ENCODE measurements at regions not wholly inside any gene's neighbourhood (a gene's known extent, or its start where the extent isn't known, plus 50 kb on each side); places are given as distances from the start of the nearest gene placed in this dataset.

DNA sequence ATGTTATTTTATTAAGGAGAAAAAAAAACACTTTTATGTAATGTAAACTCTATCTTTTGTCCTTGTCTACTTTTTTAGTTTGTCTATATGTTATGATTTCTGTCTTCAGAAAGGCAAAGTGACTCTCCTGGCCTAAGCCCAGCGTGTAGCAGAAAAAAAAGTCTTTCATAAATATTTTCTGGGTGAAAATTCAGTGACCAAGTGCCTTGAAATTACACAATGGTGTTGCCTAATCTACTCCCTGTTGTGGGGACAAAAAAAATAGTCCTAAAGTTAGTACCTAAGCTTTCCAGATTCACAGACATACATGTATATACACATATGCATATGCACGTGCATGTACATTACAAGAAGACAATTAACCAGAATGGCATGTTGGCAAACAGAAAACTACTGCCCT, 1257.8 kb upstream of the SORCS1 start:
- TF ChIP-seq TAF1 (IDR thresholded peaks at IDR 0.05; ENCODE audit: low read depth) (no peak), EP300 (IDR thresholded peaks at IDR 0.05; ENCODE audit: borderline replicate concordance) (no peak), NFIC (IDR thresholded peaks at IDR 0.05) (no peak), TCF12 (IDR thresholded peaks at IDR 0.05; ENCODE audit: low read depth) (no peak), RAD21 (IDR thresholded peaks at IDR 0.05; ENCODE audit: low read depth) (no peak), EGR1 (IDR thresholded peaks at IDR 0.05) (no peak), TEAD4 (IDR thresholded peaks at IDR 0.05) (no peak), YY1 (IDR thresholded peaks at IDR 0.05; ENCODE audit: low read depth) (no peak), ZBTB7A (IDR thresholded peaks at IDR 0.05; ENCODE audit: low read depth) (no peak), FOXM1 (IDR thresholded peaks at IDR 0.05; ENCODE audit: borderline replicate concordance, low read depth) (no peak), CEBPB (IDR thresholded peaks at IDR 0.05) (no peak), CREB1 (IDR thresholded peaks at IDR 0.05; ENCODE audit: low read depth) (no peak)
- TF ChIP-seq, protein P1, sequence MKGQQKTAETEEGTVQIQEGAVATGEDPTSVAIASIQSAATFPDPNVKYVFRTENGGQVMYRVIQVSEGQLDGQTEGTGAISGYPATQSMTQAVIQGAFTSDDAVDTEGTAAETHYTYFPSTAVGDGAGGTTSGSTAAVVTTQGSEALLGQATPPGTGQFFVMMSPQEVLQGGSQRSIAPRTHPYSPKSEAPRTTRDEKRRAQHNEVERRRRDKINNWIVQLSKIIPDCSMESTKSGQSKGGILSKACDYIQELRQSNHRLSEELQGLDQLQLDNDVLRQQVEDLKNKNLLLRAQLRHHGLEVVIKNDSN (IDR thresholded peaks at IDR 0.05), result no peak
- TF ChIP-seq, protein P2, sequence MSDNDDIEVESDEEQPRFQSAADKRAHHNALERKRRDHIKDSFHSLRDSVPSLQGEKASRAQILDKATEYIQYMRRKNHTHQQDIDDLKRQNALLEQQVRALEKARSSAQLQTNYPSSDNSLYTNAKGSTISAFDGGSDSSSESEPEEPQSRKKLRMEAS (IDR thresholded peaks at IDR 0.05), result no peak
- TF ChIP-seq, protein P3, sequence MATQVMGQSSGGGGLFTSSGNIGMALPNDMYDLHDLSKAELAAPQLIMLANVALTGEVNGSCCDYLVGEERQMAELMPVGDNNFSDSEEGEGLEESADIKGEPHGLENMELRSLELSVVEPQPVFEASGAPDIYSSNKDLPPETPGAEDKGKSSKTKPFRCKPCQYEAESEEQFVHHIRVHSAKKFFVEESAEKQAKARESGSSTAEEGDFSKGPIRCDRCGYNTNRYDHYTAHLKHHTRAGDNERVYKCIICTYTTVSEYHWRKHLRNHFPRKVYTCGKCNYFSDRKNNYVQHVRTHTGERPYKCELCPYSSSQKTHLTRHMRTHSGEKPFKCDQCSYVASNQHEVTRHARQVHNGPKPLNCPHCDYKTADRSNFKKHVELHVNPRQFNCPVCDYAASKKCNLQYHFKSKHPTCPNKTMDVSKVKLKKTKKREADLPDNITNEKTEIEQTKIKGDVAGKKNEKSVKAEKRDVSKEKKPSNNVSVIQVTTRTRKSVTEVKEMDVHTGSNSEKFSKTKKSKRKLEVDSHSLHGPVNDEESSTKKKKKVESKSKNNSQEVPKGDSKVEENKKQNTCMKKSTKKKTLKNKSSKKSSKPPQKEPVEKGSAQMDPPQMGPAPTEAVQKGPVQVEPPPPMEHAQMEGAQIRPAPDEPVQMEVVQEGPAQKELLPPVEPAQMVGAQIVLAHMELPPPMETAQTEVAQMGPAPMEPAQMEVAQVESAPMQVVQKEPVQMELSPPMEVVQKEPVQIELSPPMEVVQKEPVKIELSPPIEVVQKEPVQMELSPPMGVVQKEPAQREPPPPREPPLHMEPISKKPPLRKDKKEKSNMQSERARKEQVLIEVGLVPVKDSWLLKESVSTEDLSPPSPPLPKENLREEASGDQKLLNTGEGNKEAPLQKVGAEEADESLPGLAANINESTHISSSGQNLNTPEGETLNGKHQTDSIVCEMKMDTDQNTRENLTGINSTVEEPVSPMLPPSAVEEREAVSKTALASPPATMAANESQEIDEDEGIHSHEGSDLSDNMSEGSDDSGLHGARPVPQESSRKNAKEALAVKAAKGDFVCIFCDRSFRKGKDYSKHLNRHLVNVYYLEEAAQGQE (IDR thresholded peaks at IDR 0.05; ENCODE audit: low read depth), result no peak

DNA sequence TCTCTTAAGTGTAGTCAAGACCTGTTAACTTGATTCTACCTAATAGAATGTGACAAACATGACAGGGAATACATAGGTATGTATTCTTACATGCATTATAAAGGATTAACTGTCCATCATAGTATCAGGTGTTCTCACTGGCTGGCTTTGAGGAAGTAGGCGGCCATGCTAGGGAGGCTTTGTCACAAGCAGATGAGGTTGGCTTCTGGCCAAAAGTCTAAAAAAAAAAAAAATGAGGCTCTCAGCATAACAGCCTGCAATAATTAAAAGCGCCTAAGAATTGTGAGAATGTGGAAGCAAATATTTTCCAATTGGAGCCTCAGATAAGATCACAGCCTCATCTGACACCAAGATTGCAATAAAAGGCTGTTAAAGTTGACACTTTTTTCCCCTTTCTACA, 1256.8 kb upstream of the SORCS1 start:
- TF ChIP-seq CREB1 (IDR thresholded peaks at IDR 0.05; ENCODE audit: low read depth) (no peak), ZBTB7A (IDR thresholded peaks at IDR 0.05; ENCODE audit: low read depth) (no peak), EGR1 (IDR thresholded peaks at IDR 0.05) (no peak), EP300 (IDR thresholded peaks at IDR 0.05; ENCODE audit: borderline replicate concordance) (no peak), YY1 (IDR thresholded peaks at IDR 0.05; ENCODE audit: low read depth) (no peak), FOXM1 (IDR thresholded peaks at IDR 0.05; ENCODE audit: borderline replicate concordance, low read depth) (no peak), RAD21 (IDR thresholded peaks at IDR 0.05; ENCODE audit: low read depth) (no peak), NFIC (IDR thresholded peaks at IDR 0.05) (no peak)
- TF ChIP-seq, protein P2 (IDR thresholded peaks at IDR 0.05), result no peak

DNA sequence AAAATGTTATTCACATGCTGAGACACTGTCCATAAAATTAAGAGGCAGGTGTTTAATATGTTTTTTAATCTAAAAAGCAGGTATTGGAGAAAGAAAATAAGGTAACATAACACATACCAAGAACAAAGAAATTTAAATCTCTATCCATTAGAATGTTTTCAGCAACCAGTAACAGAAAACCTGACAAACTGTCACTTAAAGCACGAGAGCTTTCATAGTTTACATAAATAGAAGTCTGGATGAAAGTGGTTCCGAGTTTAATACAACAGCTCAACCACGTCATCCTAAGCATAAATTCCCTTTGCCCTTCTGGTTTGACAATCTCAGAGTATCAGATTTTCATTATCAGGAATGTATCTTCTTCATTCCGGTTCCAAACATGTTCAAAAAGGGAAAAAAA, 1249.4 kb upstream of the SORCS1 start:
- TF ChIP-seq RAD21 (IDR thresholded peaks at IDR 0.05; ENCODE audit: low read depth) (no peak), EGR1 (IDR thresholded peaks at IDR 0.05) (no peak), YY1 (IDR thresholded peaks at IDR 0.05; ENCODE audit: low read depth) (no peak), EP300 (IDR thresholded peaks at IDR 0.05; ENCODE audit: borderline replicate concordance) (no peak), CEBPB (IDR thresholded peaks at IDR 0.05) (no peak), FOXM1 (IDR thresholded peaks at IDR 0.05; ENCODE audit: borderline replicate concordance, low read depth) (no peak), ZBTB7A (IDR thresholded peaks at IDR 0.05; ENCODE audit: low read depth) (no peak), NFIC (IDR thresholded peaks at IDR 0.05) (no peak), TEAD4 (IDR thresholded peaks at IDR 0.05) (no peak), CREB1 (IDR thresholded peaks at IDR 0.05; ENCODE audit: low read depth) (no peak)
- TF ChIP-seq, protein P1 (IDR thresholded peaks at IDR 0.05), result no peak
- TF ChIP-seq, protein P2 (IDR thresholded peaks at IDR 0.05), result no peak

DNA sequence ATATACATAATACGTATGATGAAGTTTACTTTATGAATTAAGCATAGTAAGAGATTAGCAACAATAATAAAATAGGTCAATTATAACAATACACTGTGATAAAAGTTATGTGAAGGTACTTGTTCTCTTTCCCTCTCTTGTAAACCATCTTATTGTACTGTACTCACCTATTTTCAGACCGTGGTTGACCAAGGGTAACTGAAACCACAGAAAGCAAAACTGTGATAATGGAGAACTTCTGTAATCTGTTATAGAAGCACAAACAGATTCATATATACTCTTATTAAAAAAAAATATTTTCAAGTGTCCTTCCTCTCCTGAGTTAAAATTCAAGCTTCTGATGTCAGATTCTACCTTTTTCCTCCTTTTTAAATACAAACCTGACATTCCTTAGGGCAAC, 1247.8 kb upstream of the SORCS1 start:
- TF ChIP-seq YY1 (IDR thresholded peaks at IDR 0.05; ENCODE audit: low read depth) (no peak), CEBPB (IDR thresholded peaks at IDR 0.05) (no peak), NFIC (IDR thresholded peaks at IDR 0.05) (no peak), EGR1 (IDR thresholded peaks at IDR 0.05) (no peak), EP300 (IDR thresholded peaks at IDR 0.05; ENCODE audit: borderline replicate concordance) (no peak), RAD21 (IDR thresholded peaks at IDR 0.05; ENCODE audit: low read depth) (no peak), TEAD4 (IDR thresholded peaks at IDR 0.05) (no peak), CREB1 (IDR thresholded peaks at IDR 0.05; ENCODE audit: low read depth) (no peak), TCF12 (IDR thresholded peaks at IDR 0.05; ENCODE audit: low read depth) (no peak)
- TF ChIP-seq, protein P1 (IDR thresholded peaks at IDR 0.05), result no peak

DNA sequence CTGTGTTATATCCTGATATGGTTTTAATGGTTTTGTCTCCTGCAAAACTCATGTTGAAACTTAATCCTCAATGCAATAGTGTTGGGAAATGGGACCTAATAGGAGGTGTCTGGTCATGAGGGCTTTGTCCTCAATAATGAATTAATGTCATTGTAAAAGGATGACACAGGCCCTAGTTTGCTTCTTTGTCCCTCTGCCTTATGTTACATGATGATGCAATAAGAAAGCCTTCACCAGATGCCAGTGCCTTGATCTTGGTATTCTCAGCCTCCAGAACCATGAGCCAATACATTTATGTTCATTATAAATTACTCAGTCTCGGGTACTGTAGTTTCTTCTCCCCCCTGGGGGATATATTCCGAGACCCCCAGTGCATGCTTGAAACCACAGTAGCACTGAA, 1247.4 kb upstream of the SORCS1 start:
- TF ChIP-seq EGR1 (IDR thresholded peaks at IDR 0.05) (no peak), CEBPB (IDR thresholded peaks at IDR 0.05) (no peak), TEAD4 (IDR thresholded peaks at IDR 0.05) (no peak)
- TF ChIP-seq, protein P3 (IDR thresholded peaks at IDR 0.05; ENCODE audit: low read depth), result no peak
- TF ChIP-seq, protein P1 (IDR thresholded peaks at IDR 0.05), result no peak
- TF ChIP-seq, protein P2 (IDR thresholded peaks at IDR 0.05), result no peak

Measured in Ishikawa (cell line).